ENCODE measurements at regions not wholly inside any gene's neighbourhood (a gene's known extent, or its start where the extent isn't known, plus 50 kb on each side); places are given as distances from the start of the nearest gene placed in this dataset.
"Not testable (repeated sequence)": the region's sequence is repeated elsewhere in the genome, so short reads cannot be mapped to it uniquely, and the experiment has no call there.

DNA sequence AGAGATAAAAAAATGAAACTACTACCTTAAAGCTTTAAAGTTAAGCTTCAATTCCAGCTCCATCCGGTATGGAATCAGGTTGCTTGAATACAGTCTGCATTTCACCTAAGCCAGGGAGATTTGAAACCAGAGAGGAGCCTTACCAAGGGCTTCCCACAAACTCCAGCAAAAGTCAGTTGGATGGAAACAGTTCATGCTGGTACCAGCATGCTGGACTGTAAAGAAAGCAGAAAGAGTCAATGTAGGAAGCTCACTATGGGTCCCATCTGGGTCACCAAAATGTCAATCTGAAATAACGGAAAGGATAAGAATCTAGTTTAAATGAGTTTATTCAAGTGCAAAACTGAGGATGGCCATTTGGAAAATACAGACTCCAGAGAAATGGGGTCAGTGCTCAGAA lies 65.3 kb downstream of the CDO1 start:
- Mint-ChIP-seq H3K36me3 (peaks cover 0 to 4% of the 10 kb centered on the region in 2 donors), H3K27me3 (peaks cover 22 to 32% (median 31%) of the 10 kb centered on the region in 3 donors), H3K27ac (no peak overlapping the region), H3K4me3 (no peak overlapping the region), H3K9me3 (peaks cover 0 to 8% (median 2%) of the 10 kb centered on the region in 7 donors), H3K4me1 (no peaks in the 10 kb centered on the region)
- ATAC-seq (ENCODE audit: low read depth in 2 of 2) (no peak), DNase-seq (no peak)

DNA sequence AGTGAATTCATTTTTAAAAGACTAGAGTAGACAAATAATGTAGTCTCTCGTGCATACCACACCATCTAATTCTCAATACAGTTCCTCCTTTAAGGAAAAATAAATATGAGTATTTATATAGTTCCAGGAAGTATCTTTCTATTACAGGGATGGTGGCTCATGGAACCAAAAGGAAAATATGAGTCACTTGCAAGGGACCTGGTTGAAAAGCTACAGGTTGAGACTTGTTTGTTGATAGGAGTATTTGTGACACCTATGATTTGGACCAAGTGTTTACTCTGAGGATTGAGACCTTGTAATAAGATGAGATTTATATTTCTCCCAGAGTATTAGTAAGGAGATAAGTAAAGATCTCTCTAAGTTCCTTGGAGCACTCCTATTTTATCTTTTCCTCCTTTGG lies 67.4 kb downstream of the CDO1 start:
- DNase-seq (no peak), ATAC-seq (ENCODE audit: low read depth in 2 of 2) (no peak)
- Mint-ChIP-seq H3K27ac (no peak overlapping the region), H3K4me1 (no peaks in the 10 kb centered on the region), H3K27me3 (peaks cover 16 to 24% (median 21%) of the 10 kb centered on the region in 3 donors), H3K4me3 (no peak overlapping the region), H3K9me3 (peaks cover 0 to 27% (median 10%) of the 10 kb centered on the region in 7 donors), H3K36me3 (peaks cover 0 to 10% of the 10 kb centered on the region in 2 donors)

DNA sequence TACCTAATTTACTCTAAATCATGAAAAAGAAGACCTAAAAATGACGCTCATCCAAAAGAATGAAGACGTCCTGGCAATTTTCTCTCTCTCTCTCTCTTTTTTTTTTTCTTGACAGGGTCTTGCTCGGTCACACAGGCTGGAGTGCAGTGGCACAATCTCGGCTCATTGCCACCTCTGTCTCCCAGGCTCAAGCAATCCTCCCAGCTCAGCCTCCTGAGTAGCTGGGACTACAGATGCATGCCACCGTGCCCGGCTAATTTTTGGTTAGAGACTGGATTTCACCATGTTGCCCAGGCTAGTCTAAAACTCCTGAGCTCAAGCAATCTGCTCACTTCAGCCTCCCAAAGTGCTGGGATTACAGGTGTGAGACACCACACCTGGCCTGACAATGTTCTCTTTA lies 77.2 kb downstream of the CDO1 start:
- not testable (repeated sequence) for H3K4me3 Mint-ChIP-seq; DNase-seq; ATAC-seq (ENCODE audit: low read depth in 2 of 2)
- peaks cover 0 to 14% of the 10 kb centered on the region in 2 donors for H3K36me3 Mint-ChIP-seq
- peaks cover 4 to 25% (median 10%) of the 10 kb centered on the region in 3 donors for H3K27me3 Mint-ChIP-seq
- peak overlapping the region in 1 of 6 donors; percentile 32 for H3K27ac Mint-ChIP-seq
- peaks cover 7 to 45% (median 19%) of the 10 kb centered on the region in 7 donors for H3K9me3 Mint-ChIP-seq
- H3K4me1 Mint-ChIP-seq = peaks cover 6 to 20% (median 14%) of the 10 kb centered on the region in 3 donors

DNA sequence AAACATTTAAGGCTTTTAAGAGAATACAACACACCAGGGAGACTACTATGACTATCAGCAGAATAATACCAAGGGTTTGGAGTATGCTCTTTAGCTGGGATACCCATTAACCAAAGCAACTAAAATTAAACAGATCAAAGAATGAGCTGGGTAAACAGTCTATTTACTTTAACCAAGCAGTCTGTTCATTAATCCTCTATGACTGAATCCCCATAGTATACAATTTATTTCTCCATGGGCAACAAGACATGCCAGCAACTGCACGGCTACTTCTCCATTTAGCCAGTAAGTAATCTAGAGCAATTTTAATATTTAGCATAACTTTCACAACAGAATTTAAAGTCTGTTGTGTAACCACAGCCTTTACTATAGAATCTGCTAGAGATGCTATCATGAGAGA lies 77.6 kb downstream of the CDO1 start:
- peaks cover 8 to 23% (median 16%) of the 10 kb centered on the region in 3 donors for H3K4me1 Mint-ChIP-seq
- H3K9me3 Mint-ChIP-seq = peaks cover 7 to 41% (median 17%) of the 10 kb centered on the region in 7 donors
- peaks cover 4 to 25% (median 10%) of the 10 kb centered on the region in 3 donors for H3K27me3 Mint-ChIP-seq
- DNase-seq = no peak
- peaks cover 0 to 9% of the 10 kb centered on the region in 2 donors for H3K36me3 Mint-ChIP-seq
- no peak overlapping the region for H3K4me3 Mint-ChIP-seq
- no peak overlapping the region for H3K27ac Mint-ChIP-seq
- ATAC-seq (ENCODE audit: low read depth in 2 of 2) = no peak

DNA sequence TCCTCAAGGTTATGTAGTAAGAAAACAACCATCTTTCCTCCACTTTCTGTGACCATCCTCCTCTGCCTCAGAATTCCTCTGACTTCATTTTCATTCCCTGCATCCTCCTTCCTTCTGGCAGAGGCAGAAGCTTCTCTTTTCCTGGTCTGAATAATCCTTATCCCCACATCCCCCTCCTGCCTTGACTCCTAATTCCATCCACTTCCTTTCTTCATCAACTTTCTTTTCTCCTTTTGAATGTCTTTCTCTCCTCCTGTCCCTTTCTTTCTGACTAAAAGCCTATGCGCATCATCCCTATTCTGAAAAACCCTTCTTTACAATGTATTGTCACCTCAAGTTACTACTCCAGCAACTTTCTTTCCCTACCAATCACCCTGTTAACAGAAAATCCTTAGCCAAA lies 79.0 kb downstream of the CDO1 start:
- Mint-ChIP-seq H3K4me1 (peaks cover 17 to 33% (median 26%) of the 10 kb centered on the region in 3 donors), H3K27ac (peak overlapping the region in 2 of 6 donors; percentile 22 to 51), H3K4me3 (peak overlapping the region in 1 of 8 donors; percentile 24), H3K36me3 (no peaks in the 10 kb centered on the region), H3K27me3 (peaks cover 0 to 14% (median 4%) of the 10 kb centered on the region in 3 donors), H3K9me3 (peaks cover 0 to 27% (median 5%) of the 10 kb centered on the region in 7 donors)
- DNase-seq (no peak), ATAC-seq (ENCODE audit: low read depth in 2 of 2) (no peak)

DNA sequence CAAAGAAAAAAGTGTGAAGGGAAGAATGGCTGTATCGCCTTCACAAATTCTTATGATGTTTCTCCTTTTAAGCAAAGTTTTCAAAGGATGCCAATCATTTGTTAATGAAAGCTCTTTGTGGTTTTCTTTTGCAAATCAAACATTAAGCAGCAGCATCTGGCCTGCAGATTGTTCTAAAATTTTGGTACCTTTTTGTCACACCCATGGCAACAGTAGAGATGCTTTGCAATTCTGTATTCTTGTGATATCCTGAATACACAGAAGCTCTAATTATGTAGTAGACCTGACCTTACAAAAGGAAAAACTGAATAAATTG lies 79.8 kb downstream of the CDO1 start:
- no peak overlapping the region for H3K27ac Mint-ChIP-seq
- H3K27me3 Mint-ChIP-seq = peaks cover 0 to 7% (median 4%) of the 10 kb centered on the region in 3 donors
- ATAC-seq (ENCODE audit: low read depth in 2 of 2) (no peak), DNase-seq (no peak)
- peaks cover 17 to 33% (median 26%) of the 10 kb centered on the region in 3 donors for H3K4me1 Mint-ChIP-seq
- no peaks in the 10 kb centered on the region for H3K36me3 Mint-ChIP-seq
- H3K9me3 Mint-ChIP-seq = peaks cover 0 to 19% (median 3%) of the 10 kb centered on the region in 7 donors
- H3K4me3 Mint-ChIP-seq = no peak overlapping the region

DNA sequence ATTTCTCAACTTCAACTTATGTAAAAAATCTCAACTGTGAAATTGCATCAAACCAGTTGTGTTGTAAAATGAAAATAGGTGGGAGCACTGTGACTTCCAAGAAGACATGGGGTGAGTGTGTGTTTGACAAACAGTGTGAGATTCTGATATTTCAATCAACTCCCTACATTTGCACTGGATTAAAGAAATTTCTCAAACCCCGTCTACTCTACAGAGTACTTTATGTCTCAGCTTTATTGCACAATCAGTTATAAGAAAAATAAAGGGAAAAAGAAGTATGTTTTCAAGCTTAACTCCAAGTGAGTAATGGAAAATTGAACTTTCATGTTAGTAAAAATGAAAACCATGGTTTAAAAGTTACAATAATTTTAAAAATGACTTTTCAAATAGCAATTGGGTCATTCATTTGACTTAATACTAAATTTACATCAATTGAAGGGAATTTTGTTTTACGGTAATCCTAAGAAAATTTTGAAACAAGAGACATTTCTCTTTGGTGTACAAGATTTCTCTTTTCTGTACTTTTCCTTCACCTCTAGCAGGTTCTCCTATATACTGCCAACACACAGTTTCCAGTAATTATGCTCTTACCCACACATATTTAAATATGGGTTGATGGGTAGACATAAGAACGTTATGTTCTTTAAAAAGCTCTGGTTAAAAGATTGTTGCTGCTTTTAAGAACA lies 80.3 kb downstream of the CDO1 start:
- DNase-seq (no peak), ATAC-seq (ENCODE audit: low read depth in 2 of 2) (no peak)
- Mint-ChIP-seq H3K27me3 (peaks cover 0 to 7% (median 4%) of the 10 kb centered on the region in 3 donors), H3K36me3 (no peaks in the 10 kb centered on the region), H3K4me1 (peaks cover 17 to 33% (median 26%) of the 10 kb centered on the region in 3 donors), H3K27ac (no peak overlapping the region), H3K9me3 (peaks cover 0 to 14% (median 3%) of the 10 kb centered on the region in 7 donors), H3K4me3 (peak overlapping the region in 3 of 8 donors; percentile 4 to 55 (median 39))

- peak overlapping the region in 5 of 8 donors; percentile 22 to 70 (median 47) for H3K4me3 Mint-ChIP-seq
- no peaks in the 10 kb centered on the region for H3K36me3 Mint-ChIP-seq
Measured at GRCh38 chr5:115735108-115735998, 81.1 kb downstream of the CDO1 start.

GRCh38 chr5:115733607-115734006 lies 82.9 kb downstream of the CDO1 start:
- peaks cover 17 to 33% (median 26%) of the 10 kb centered on the region in 3 donors for H3K4me1 Mint-ChIP-seq
- peak overlapping the region in 5 of 8 donors; percentile 1 to 68 (median 23) for H3K4me3 Mint-ChIP-seq
- no peaks in the 10 kb centered on the region for H3K36me3 Mint-ChIP-seq
- H3K27ac Mint-ChIP-seq = peak overlapping the region in 3 of 6 donors; percentile 2 to 83 (median 50)
- DNase-seq = no peak
- peak; percentile 35 to 37 for ATAC-seq (ENCODE audit: low read depth in 2 of 2)
- H3K27me3 Mint-ChIP-seq = peaks cover 0 to 7% (median 0%) of the 10 kb centered on the region in 3 donors
- H3K9me3 Mint-ChIP-seq = no peaks in the 10 kb centered on the region

More at GRCh38 chr5:115735108-115735998, 81.1 kb downstream of the CDO1 start:
- ATAC-seq (ENCODE audit: low read depth in 2 of 2) = no peak
- peaks cover 0 to 7% (median 2%) of the 10 kb centered on the region in 3 donors for H3K27me3 Mint-ChIP-seq
- peaks cover 0 to 6% (median 0%) of the 10 kb centered on the region in 7 donors for H3K9me3 Mint-ChIP-seq
- DNase-seq = no peak
- H3K4me1 Mint-ChIP-seq = peaks cover 17 to 33% (median 26%) of the 10 kb centered on the region in 3 donors
- peak overlapping the region in 3 of 6 donors; percentile 39 to 71 (median 40) for H3K27ac Mint-ChIP-seq

GRCh38 chr5:115732026-115732425 lies 84.4 kb downstream of the CDO1 start:
- H3K4me3 Mint-ChIP-seq = no peak overlapping the region
- H3K4me1 Mint-ChIP-seq = peaks cover 17 to 27% (median 26%) of the 10 kb centered on the region in 3 donors
- peaks cover 0 to 4% (median 4%) of the 10 kb centered on the region in 3 donors for H3K27me3 Mint-ChIP-seq
- H3K36me3 Mint-ChIP-seq = no peaks in the 10 kb centered on the region
- no peak for DNase-seq
- no peak for ATAC-seq (ENCODE audit: low read depth in 2 of 2)
- H3K27ac Mint-ChIP-seq = no peak overlapping the region
- H3K9me3 Mint-ChIP-seq = peaks cover 0 to 2% (median 0%) of the 10 kb centered on the region in 7 donors

DNA sequence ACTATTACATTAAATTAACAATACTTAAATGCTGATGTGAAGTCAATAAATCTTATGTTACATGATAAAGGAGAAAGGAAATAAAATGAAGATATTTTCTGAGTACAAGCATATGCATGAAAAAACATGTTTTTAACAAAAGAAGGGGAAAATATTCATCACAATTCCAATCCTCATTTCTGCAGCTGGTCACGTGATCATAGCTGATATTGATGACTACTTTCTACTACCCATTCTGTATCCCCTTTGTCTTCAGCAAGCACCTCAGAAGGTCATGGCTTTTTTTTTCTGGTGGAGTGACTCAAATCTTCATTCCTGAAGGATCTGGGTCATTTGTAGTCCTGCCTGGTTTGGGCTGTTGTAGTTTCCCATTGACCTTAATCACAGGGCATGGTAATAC lies 90.9 kb downstream of the CDO1 start:
- Mint-ChIP-seq H3K4me3 (no peak overlapping the region), H3K4me1 (no peaks in the 10 kb centered on the region), H3K27me3 (peaks cover 20 to 29% (median 25%) of the 10 kb centered on the region in 3 donors), H3K27ac (no peak overlapping the region), H3K36me3 (no peaks in the 10 kb centered on the region), H3K9me3 (peaks cover 0 to 7% (median 3%) of the 10 kb centered on the region in 7 donors)
- DNase-seq = no peak
- no peak for ATAC-seq (ENCODE audit: low read depth in 2 of 2)

- H3K27me3 Mint-ChIP-seq = peaks cover 26 to 41% (median 30%) of the 10 kb centered on the region in 3 donors
- DNase-seq (no peak), ATAC-seq (ENCODE audit: low read depth in 2 of 2) (no peak)
- H3K36me3 Mint-ChIP-seq = no peaks in the 10 kb centered on the region
- peaks cover 0 to 7% (median 3%) of the 10 kb centered on the region in 7 donors for H3K9me3 Mint-ChIP-seq
- H3K4me1 Mint-ChIP-seq = no peaks in the 10 kb centered on the region
- no peak overlapping the region for H3K4me3 Mint-ChIP-seq
- no peak overlapping the region for H3K27ac Mint-ChIP-seq
Measured at GRCh38 chr5:115723220-115723619, 93.2 kb downstream of the CDO1 start.

GRCh38 chr5:115720888-115721287 lies 95.1 kb upstream of the TMED7 start:
- no peak overlapping the region for H3K4me3 Mint-ChIP-seq
- no peaks in the 10 kb centered on the region for H3K36me3 Mint-ChIP-seq
- peaks cover 0 to 8% (median 3%) of the 10 kb centered on the region in 7 donors for H3K9me3 Mint-ChIP-seq
- DNase-seq (no peak), ATAC-seq (ENCODE audit: low read depth in 2 of 2) (no peak)
- no peaks in the 10 kb centered on the region for H3K4me1 Mint-ChIP-seq
- peaks cover 28 to 42% (median 36%) of the 10 kb centered on the region in 3 donors for H3K27me3 Mint-ChIP-seq
- no peak overlapping the region for H3K27ac Mint-ChIP-seq

All from naive B cell (primary cell).